ENCODE measurements at regions not wholly inside any gene's neighbourhood (a gene's known extent, or its start where the extent isn't known, plus 50 kb on each side); places are given as distances from the start of the nearest gene placed in this dataset.
"Not testable (repeated sequence)": the region's sequence is repeated elsewhere in the genome, so short reads cannot be mapped to it uniquely, and the experiment has no call there.

DNA sequence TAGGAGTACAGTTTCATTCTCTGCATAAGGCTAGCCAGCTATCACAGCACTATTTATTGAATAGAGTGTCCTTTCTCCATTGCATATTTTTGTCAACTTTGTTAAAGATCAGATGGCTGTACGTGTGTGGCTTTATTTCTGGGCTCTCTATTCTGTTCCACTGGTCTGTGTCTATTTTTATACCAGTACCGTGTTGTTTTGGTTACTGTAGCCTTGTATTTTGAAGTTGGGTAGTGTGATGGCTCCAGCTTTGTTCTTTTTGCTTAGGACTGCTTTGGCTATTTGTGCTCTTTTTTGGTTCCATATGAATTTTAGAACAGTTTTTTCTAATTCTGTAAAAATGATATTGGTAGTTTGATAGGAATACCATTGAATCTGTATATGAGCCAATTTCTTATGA is 182.1 kb upstream of the DIAPH2 start:
- Histone ChIP-seq H3K27ac (no peak overlapping the region), H3K4me1 (no peaks in the 10 kb centered on the region), H3K4me3 (no peak overlapping the region), H3K36me3 (no peaks in the 10 kb centered on the region), H3K27me3 (no peaks in the 10 kb centered on the region), H3K9me3 (no peaks in the 10 kb centered on the region)
- intact Hi-C loops (cut with DNase I), result no loop called here
- DNase-seq (ENCODE audit: low spot score in 2 of 2), result no peak
- TF ChIP-seq CTCF (IDR thresholded peaks at IDR 0.05), result no peak

GRCh38 chrX:96529386-96529785 is 155.3 kb upstream of the DIAPH2 start:
- H3K4me3 ChIP-seq; DNase-seq (ENCODE audit: low spot score in 2 of 2); H3K27ac ChIP-seq; intact Hi-C loops (cut with DNase I); H3K4me1 ChIP-seq; H3K9me3 ChIP-seq; H3K27me3 ChIP-seq; H3K36me3 ChIP-seq: not testable (repeated sequence)

DNA sequence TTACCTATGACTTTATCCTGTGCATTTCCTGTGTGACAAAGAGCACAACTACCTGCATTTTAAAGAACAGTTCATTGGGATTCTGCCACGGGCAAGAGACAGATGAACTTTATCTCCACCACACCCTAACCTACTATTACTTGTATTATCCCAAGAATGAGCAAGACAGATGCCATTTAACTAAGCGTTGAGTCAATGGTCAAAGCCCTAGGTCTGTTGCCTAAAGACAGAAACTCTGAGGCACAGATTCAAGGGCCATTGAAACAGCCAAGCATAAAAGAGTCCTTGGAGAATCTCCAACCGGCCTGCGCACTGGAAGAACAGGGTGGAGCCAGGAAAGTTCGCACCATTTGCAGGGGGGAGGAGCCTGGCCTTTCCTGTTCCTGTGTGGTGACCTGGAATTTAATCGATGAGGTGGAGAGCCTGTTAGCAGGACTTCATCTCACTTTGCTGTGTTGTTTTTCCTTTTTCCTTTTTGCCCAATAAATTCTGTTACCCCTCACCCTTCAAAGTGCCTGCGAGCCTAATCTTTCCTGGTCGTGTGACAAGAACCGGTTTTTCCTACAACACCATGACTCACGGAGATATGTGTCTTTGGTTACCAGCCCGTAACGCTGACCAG is 146.4 kb upstream of the DIAPH2 start:
- DNase-seq (ENCODE audit: low spot score in 2 of 2), result no peak
- H3K9me3 ChIP-seq, result no peaks in the 10 kb centered on the region
- no peak for TF ChIP-seq CTCF (IDR thresholded peaks at IDR 0.05)
- no peaks in the 10 kb centered on the region for H3K36me3 ChIP-seq
- no peaks in the 10 kb centered on the region for H3K4me1 ChIP-seq
- no peaks in the 10 kb centered on the region for H3K27me3 ChIP-seq
- peak overlapping the region in 1 of 2 donors; percentile 45 for H3K27ac ChIP-seq
- no peak overlapping the region for H3K4me3 ChIP-seq
- intact Hi-C loops (cut with DNase I), result loop anchor here (10.0 kb wide), 1 partner anchor 133 kb away; no protein-coding TSS in a partner anchor

GRCh38 chrX:96540111-96540631 is 144.5 kb upstream of the DIAPH2 start:
- no peaks in the 10 kb centered on the region for H3K27me3 ChIP-seq
- intact Hi-C loops (cut with DNase I), result no loop called here

DNA sequence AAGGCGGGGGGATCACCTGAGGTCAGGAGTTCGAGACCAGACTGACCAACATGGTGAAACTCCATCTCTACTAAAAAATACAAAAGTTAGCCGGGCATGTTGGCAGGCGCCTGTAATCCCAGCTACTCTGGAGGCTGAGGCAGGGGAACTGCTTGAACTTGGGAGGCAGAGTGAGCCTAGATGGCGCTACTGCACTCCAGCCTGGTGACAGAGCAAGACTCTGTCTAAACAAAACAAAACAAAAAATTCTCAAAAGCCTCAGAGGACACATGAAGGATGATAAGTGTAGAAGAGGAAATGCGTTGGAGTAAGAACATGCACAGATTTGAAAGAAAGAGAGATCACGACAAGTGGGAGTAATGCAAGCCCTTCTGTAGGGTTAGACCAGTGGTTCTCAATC is 138.4 kb upstream of the DIAPH2 start:
- intact Hi-C loops (cut with DNase I); H3K27ac ChIP-seq; H3K27me3 ChIP-seq; H3K9me3 ChIP-seq; DNase-seq (ENCODE audit: low spot score in 2 of 2); H3K4me1 ChIP-seq; H3K36me3 ChIP-seq; H3K4me3 ChIP-seq: not testable (repeated sequence)

More at GRCh38 chrX:96540111-96540631, 144.5 kb upstream of the DIAPH2 start:
- Histone ChIP-seq H3K36me3 (no peaks in the 10 kb centered on the region), H3K9me3 (no peaks in the 10 kb centered on the region), H3K4me1 (no peaks in the 10 kb centered on the region), H3K27ac (no peak overlapping the region), H3K4me3 (no peak overlapping the region)
- TF ChIP-seq CTCF (IDR thresholded peaks at IDR 0.05), result no peak
- DNase-seq (ENCODE audit: low spot score in 2 of 2), result no peak

GRCh38 chrX:96551322-96551872 is 133.2 kb upstream of the DIAPH2 start:
- H3K27me3 ChIP-seq, result no peaks in the 10 kb centered on the region
- no peak overlapping the region for H3K4me3 ChIP-seq
- TF ChIP-seq CTCF (IDR thresholded peaks at IDR 0.05), result no peak
- no peaks in the 10 kb centered on the region for H3K9me3 ChIP-seq
- H3K4me1 ChIP-seq, result no peaks in the 10 kb centered on the region
- H3K27ac ChIP-seq, result no peak overlapping the region
- H3K36me3 ChIP-seq, result no peaks in the 10 kb centered on the region
- no peak for DNase-seq (ENCODE audit: low spot score in 2 of 2)
- intact Hi-C loops (cut with DNase I), result loop anchor here (10.0 kb wide), 2 partner anchors 117 to 177 kb away; no protein-coding TSS in a partner anchor
